Cardiac fibroblast (primary cell): ENCODE measurements at regions not wholly inside any gene's neighbourhood (a gene's known extent, or its start where the extent isn't known, plus 50 kb on each side); places are given as distances from the start of the nearest gene placed in this dataset.

ENCODE experiments used
- DNase-seq, 2 donors: peaks; one replicate each; pipeline versions ENCODE4 v3.0.0 to v3.0.0-alpha.2; 2010; ENCODE audit warnings: low read depth in 2 of 2
- H3K4me3 ChIP-seq, 2 donors: replicated peaks in 1 of 2; 1 replicate in 1 of 2; 2 replicates in 1 of 2; pipeline ENCODE4 v1.5.1; 2011; ENCODE audit warnings: low read depth in 2 of 2, low read length in 2 of 2, mild to moderate bottlenecking in 2 of 2, moderate library complexity in 1 of 2
- TF ChIP-seq, protein P1 (sequence below): IDR thresholded peaks from one replicate; pipeline ENCODE4 v1.5.1; 2011; ENCODE audit warnings: low read depth, mild to moderate bottlenecking, low read length, inconsistent platforms

DNA sequence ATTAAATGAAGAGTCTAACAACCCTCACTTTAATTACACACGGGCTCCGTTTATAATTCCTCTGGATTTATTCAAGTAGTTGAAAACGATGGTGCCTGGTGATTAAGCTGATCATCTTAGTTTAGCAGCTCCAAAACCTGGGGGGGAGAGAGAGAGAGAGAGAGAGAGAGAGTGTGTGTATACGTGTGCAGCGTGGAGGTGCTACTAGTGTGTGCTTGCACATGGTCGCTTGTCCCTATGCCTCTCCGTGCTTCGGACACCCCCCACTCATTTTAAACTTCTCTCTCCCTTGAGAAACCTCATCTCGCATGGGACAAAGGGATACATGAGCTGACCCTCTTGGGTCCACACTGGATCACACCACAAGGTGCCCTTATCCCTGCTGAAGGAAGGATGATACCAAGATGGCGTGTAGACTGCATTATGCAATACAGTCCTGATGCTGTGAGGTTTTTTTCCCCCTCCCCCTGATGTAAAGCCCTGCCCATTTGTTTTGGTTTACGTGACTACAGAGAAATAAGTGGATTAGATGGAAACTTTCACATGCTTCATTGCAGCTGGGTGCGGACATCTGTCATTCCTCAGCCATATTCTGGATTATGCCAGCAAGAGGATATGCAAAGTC is 320.8 kb downstream of the ZNF536 start:
- TF ChIP-seq, protein P1, sequence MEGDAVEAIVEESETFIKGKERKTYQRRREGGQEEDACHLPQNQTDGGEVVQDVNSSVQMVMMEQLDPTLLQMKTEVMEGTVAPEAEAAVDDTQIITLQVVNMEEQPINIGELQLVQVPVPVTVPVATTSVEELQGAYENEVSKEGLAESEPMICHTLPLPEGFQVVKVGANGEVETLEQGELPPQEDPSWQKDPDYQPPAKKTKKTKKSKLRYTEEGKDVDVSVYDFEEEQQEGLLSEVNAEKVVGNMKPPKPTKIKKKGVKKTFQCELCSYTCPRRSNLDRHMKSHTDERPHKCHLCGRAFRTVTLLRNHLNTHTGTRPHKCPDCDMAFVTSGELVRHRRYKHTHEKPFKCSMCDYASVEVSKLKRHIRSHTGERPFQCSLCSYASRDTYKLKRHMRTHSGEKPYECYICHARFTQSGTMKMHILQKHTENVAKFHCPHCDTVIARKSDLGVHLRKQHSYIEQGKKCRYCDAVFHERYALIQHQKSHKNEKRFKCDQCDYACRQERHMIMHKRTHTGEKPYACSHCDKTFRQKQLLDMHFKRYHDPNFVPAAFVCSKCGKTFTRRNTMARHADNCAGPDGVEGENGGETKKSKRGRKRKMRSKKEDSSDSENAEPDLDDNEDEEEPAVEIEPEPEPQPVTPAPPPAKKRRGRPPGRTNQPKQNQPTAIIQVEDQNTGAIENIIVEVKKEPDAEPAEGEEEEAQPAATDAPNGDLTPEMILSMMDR: no peak
- DNase-seq: no peak
- H3K4me3 ChIP-seq: no peak overlapping the region

GRCh38 chr19:30692181-30692811 is 320.1 kb downstream of the ZNF536 start:
- TF ChIP-seq, protein P1: no peak
- peak in 1 of 2 donors; percentile 1 for DNase-seq
- H3K4me3 ChIP-seq: no peak overlapping the region

GRCh38 chr19:30691819-30692166 is 319.6 kb downstream of the ZNF536 start:
- no peak overlapping the region for H3K4me3 ChIP-seq
- TF ChIP-seq, protein P1: no peak
- no peak for DNase-seq

- no peak for DNase-seq
- TF ChIP-seq, protein P1: no peak
- H3K4me3 ChIP-seq: no peak overlapping the region
Observed at GRCh38 chr19:30690935-30691818, 319.0 kb downstream of the ZNF536 start.

DNA sequence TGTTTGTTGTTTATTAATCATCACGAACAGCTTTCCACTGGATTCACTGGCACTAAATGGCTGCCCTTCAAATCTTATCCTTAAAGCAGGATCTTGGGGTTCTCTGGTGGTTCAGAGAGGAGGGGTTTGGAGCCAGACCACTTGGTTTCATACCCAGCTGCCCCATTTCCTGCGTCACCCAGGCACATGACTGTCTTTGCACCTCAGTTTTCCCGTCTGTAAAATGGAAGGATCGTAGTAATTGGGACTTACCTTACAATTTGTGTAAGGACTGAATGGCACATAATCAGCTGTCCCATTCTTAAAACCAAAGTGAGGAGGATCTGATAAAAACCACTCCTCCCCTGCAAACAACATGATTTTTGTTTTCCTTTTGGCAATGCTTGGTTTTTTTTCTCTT is 318.3 kb downstream of the ZNF536 start:
- DNase-seq: no peak
- TF ChIP-seq, protein P1: no peak
- no peak overlapping the region for H3K4me3 ChIP-seq

DNA sequence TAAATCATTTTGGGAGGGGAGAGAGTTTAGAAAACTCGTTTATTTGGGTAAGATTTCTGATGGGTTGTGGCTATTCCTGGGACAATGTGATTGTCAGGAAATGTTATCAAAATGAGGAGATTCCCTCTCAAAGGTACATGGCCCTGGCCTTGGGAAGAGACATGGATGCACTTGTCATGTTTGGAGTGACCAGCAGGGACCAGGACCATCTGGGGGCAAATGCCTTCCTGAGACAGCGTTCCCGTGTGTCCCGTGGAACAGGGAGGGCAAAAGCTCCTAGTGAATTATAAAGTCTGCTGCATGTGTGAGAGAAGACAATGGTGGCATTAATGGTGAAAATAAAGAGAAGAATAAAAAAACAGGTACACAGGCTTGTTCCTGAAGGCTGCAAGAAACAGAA is 317.3 kb downstream of the ZNF536 start:
- no peak overlapping the region for H3K4me3 ChIP-seq

More for the DNA sequence above, 317.3 kb downstream of the ZNF536 start:
- DNase-seq: no peak
- TF ChIP-seq, protein P1: no peak
